ENCODE measurements at regions not wholly inside any gene's neighbourhood (a gene's known extent, or its start where the extent isn't known, plus 50 kb on each side); places are given as distances from the start of the nearest gene placed in this dataset.

DNA sequence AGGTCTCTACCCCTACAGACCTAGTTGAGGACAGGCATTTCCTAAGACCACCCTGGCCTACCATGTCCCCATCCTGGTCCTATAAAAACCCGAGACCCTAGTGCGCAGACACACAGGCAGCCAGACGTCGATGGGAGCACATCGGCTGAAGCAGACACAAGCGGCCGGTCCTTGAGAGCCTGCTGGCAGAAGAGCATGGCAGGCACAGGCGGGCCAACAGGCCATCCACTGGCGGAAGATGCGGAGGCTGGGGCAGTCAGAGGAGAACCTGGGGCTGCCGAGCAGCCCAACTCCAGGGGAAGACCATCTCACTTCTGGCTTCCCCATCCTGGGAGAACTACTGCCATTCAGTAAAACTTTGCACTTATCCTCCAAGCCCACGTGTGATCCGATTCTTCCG lies 396.8 kb downstream of the AEBP2 start:
- Histone ChIP-seq H3K27ac (no peak overlapping the region), H3K27me3 (no peaks in the 10 kb centered on the region), H3K36me3 (no peaks in the 10 kb centered on the region), H3K4me3 (no peak overlapping the region), H3K4me1 (peaks cover 0 to under 1% of the 10 kb centered on the region in 2 donors), H3K9me3 (no peaks in the 10 kb centered on the region)
- no peak for DNase-seq (ENCODE audit: low spot score)
- TF ChIP-seq, protein P1, sequence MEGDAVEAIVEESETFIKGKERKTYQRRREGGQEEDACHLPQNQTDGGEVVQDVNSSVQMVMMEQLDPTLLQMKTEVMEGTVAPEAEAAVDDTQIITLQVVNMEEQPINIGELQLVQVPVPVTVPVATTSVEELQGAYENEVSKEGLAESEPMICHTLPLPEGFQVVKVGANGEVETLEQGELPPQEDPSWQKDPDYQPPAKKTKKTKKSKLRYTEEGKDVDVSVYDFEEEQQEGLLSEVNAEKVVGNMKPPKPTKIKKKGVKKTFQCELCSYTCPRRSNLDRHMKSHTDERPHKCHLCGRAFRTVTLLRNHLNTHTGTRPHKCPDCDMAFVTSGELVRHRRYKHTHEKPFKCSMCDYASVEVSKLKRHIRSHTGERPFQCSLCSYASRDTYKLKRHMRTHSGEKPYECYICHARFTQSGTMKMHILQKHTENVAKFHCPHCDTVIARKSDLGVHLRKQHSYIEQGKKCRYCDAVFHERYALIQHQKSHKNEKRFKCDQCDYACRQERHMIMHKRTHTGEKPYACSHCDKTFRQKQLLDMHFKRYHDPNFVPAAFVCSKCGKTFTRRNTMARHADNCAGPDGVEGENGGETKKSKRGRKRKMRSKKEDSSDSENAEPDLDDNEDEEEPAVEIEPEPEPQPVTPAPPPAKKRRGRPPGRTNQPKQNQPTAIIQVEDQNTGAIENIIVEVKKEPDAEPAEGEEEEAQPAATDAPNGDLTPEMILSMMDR (IDR thresholded peaks at IDR 0.05), result no peak

DNA sequence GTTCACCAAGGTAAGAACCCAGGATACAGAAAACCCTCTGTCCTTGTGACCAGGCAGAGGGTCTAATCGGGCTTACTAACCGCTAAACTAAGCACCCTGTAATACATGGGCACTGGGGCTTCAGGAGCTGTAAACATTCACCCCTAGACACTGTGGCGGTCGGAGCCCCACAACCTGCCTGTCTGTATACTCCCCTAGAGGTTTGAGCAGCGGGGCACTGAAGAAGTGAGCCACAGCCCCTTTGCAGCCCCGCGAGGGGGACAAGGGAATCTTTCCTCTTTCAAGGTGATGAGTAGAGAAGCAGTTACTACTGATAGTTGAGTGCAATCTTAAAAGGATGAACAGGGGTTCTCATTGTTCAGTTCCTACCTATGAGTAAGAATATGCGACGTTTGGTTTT lies 397.2 kb downstream of the AEBP2 start:
- TF ChIP-seq, protein P1 (IDR thresholded peaks at IDR 0.05), result no peak
- DNase-seq (ENCODE audit: low spot score), result no peak
- Histone ChIP-seq H3K9me3 (no peaks in the 10 kb centered on the region), H3K27ac (no peak overlapping the region), H3K4me3 (no peak overlapping the region), H3K36me3 (no peaks in the 10 kb centered on the region), H3K27me3 (no peaks in the 10 kb centered on the region), H3K4me1 (peaks cover 0 to 5% of the 10 kb centered on the region in 2 donors)

DNA sequence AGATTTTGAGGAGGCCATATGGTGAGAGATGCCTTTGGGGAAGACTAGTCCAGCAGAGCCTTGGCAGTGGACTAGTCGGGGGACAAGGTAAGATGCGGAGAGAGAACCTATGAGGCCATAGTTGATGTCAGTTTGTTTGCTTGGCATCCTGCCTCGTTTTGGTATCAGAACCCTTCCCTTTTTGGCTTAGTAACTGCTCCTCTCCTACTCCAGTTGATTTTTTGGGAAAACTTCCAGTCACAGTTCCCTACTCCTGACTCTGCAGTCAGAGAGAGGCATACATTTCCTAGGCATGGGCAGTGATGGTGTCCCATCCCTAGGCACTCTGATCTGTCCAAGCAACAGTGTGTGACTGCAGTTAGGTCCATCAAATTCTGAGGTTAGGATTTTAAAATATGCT lies 398.3 kb downstream of the AEBP2 start:
- TF ChIP-seq, protein P1 (IDR thresholded peaks at IDR 0.05), result no peak
- no peaks in the 10 kb centered on the region for H3K27me3 ChIP-seq
- H3K9me3 ChIP-seq, result no peaks in the 10 kb centered on the region
- no peak overlapping the region for H3K27ac ChIP-seq
- no peaks in the 10 kb centered on the region for H3K36me3 ChIP-seq
- DNase-seq (ENCODE audit: low spot score), result no peak
- H3K4me3 ChIP-seq, result no peak overlapping the region
- peaks cover 0 to 11% of the 10 kb centered on the region in 2 donors for H3K4me1 ChIP-seq

DNA sequence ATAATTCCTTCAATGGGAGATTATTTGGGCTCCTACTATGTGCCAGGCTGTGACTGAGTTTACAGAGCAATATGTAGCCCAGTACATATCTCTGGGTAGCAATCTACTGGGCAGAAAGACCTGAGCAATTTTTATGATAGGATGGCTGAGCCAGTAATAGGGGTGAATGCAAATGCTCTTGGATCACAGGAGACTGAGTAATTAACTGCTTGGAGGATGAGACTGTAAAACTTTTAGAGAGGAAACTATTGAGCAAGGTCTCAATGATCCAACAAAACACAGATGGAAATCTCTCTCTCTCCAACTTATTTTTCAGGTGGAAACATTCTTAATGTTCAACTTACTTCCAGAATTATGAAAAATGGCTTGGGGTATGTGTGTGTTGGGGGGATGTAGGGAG lies 402.2 kb downstream of the AEBP2 start:
- DNase-seq (ENCODE audit: low spot score), result no peak
- no peaks in the 10 kb centered on the region for H3K36me3 ChIP-seq
- H3K4me1 ChIP-seq, result peaks cover 0 to 15% of the 10 kb centered on the region in 2 donors
- TF ChIP-seq, protein P1 (IDR thresholded peaks at IDR 0.05), result no peak
- H3K9me3 ChIP-seq, result no peaks in the 10 kb centered on the region
- no peaks in the 10 kb centered on the region for H3K27me3 ChIP-seq
- H3K4me3 ChIP-seq, result no peak overlapping the region
- peak overlapping the region in 1 of 2 donors; percentile 41 for H3K27ac ChIP-seq

DNA sequence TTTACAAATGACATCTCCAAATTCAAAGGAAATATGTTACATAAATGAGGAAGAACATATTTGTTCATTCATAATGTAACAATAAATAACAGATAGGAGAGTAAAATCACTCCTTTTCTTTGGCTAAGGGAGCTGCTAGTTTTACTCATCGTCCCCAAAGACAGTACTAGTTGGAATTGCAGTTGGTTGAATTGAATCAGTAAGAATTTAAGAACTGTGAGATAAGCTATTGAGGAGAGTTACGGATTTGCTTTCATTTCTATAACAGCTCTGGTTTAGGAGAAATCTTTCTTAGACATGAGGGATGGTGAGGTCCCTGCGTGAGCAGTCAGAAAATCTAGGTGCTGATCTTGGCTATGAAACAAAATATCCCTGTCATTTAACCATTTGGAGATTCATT lies 402.8 kb downstream of the AEBP2 start:
- peaks cover 0 to 21% of the 10 kb centered on the region in 2 donors for H3K4me1 ChIP-seq

DNA sequence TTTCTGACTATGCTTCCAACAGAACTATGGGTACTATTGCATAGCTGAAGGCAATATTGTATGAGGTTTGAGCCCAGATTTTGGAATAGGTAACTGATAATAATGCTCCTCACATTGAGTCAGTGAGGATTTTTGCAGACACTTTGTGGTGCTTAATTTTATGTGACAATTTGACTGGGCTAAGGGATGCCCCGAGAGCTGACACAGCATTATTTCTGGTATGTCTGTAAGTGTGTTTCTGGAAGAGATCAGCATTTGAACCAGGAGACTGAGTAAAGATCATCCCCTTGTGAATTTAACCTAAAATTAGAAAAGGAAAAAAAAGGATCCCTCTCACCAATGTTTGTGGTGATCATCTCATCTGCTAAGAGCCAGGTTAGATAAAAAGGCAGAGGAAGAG lies 404.9 kb downstream of the AEBP2 start:
- Histone ChIP-seq H3K9me3 (peaks cover 0 to 2% of the 10 kb centered on the region in 2 donors), H3K4me3 (no peak overlapping the region), H3K27ac (peak overlapping the region in 1 of 2 donors; percentile 14), H3K4me1 (peaks cover 0 to 34% of the 10 kb centered on the region in 2 donors), H3K36me3 (no peaks in the 10 kb centered on the region), H3K27me3 (no peaks in the 10 kb centered on the region)
- DNase-seq (ENCODE audit: low spot score), result no peak
- TF ChIP-seq, protein P1 (IDR thresholded peaks at IDR 0.05), result no peak

More for the DNA sequence above, 402.8 kb downstream of the AEBP2 start:
- DNase-seq (ENCODE audit: low spot score), result no peak
- Histone ChIP-seq H3K36me3 (no peaks in the 10 kb centered on the region), H3K9me3 (no peaks in the 10 kb centered on the region), H3K27me3 (no peaks in the 10 kb centered on the region), H3K27ac (peak overlapping the region in 1 of 2 donors; percentile 41), H3K4me3 (no peak overlapping the region)
- TF ChIP-seq, protein P1 (IDR thresholded peaks at IDR 0.05), result no peak
